Lower leg skin (tissue), 3 donors: ENCODE measurements at regions not wholly inside any gene's neighbourhood (a gene's known extent, or its start where the extent isn't known, plus 50 kb on each side); places are given as distances from the start of the nearest gene placed in this dataset.

Experiments
- CTCF ChIP-seq, 3 donors: fragments of 450-650 bp; IDR thresholded peaks; one replicate each; pipeline ENCODE4 v1.5.1; 2016; ENCODE audit warnings: antibody characterized with exemption in 3 of 3, mild to moderate bottlenecking in 3 of 3, moderate library complexity in 2 of 3
- POLR2A ChIP-seq, 2 donors: fragments of 450-650 bp; IDR thresholded peaks; one replicate each; pipeline ENCODE4 v1.6.1; 2016 to 2017; ENCODE audit warnings: antibody characterized with exemption in 2 of 2, mild to moderate bottlenecking in 1 of 2, moderate library complexity in 1 of 2

- TF ChIP-seq CTCF (IDR thresholded peaks at IDR 0.05) (no peak), POLR2A (IDR thresholded peaks at IDR 0.05) (no peak)
These were observed 63.0 kb upstream of the IMPG1 start for GRCh38 chr6:76135481-76135880.
